GM23338 (cell line): ENCODE measurements at regions not wholly inside any gene's neighbourhood (a gene's known extent, or its start where the extent isn't known, plus 50 kb on each side); places are given as distances from the start of the nearest gene placed in this dataset.
"Not testable (repeated sequence)": the region's sequence is repeated elsewhere in the genome, so short reads cannot be mapped to it uniquely, and the experiment has no call there.

ENCODE experiments used
- CREB1 ChIP-seq: fragments of 250-450 bp; sonication (Bioruptor Pico); IDR thresholded peaks from 2 replicates; pipeline ENCODE4 v1.5.0; 2020; ENCODE audit warnings: low read depth, mild to moderate bottlenecking, moderate library complexity
- CTCF ChIP-seq, 2 experiments: fragments of 200-600 bp in 1 of 2; sonication (generic) in 1 of 2; conservative IDR thresholded peaks; 2 replicates each; pipeline versions ENCODE4 v1.5.1 to v1.6.1; 2016 to 2017; ENCODE audit warnings: antibody characterized with exemption in 2 of 2, low read depth in 2 of 2, mild to moderate bottlenecking in 2 of 2, moderate library complexity in 1 of 2
- EZH2 ChIP-seq: fragments of 200-600 bp; sonication (generic); IDR thresholded peaks from one replicate; pipeline ENCODE4 v1.8.0; 2017; ENCODE audit warnings: antibody characterized with exemption, mild to moderate bottlenecking, low read depth; ENCODE audit not compliant: unreplicated experiment
- EZH2phosphoT487 ChIP-seq: fragments of 200-600 bp; sonication (generic); IDR thresholded peaks from one replicate; pipeline ENCODE4 v1.8.1; 2018; ENCODE audit warnings: antibody characterized with exemption; ENCODE audit not compliant: unreplicated experiment
- JUNB ChIP-seq: IDR thresholded peaks from one replicate; pipeline ENCODE4 v1.6.1; 2016; ENCODE audit warnings: antibody characterized with exemption; ENCODE audit not compliant: unreplicated experiment
- NANOG ChIP-seq: IDR thresholded peaks from 2 replicates; pipeline ENCODE4 v1.6.1; 2016; ENCODE audit warnings: antibody characterized with exemption, borderline replicate concordance
- POLR2AphosphoS5 ChIP-seq: IDR thresholded peaks from 2 replicates; pipeline ENCODE4 v1.6.1; 2016; ENCODE audit warnings: antibody characterized with exemption, low read depth
- REST ChIP-seq: IDR thresholded peaks from one replicate; pipeline ENCODE4 v1.6.1; 2018; ENCODE audit warnings: antibody characterized with exemption; ENCODE audit not compliant: unreplicated experiment
- ZNF114 ChIP-seq: fragments of 250-450 bp; sonication (Bioruptor Pico); IDR thresholded peaks from 2 replicates; pipeline ENCODE4 v1.5.0; 2020; ENCODE audit warnings: mild to moderate bottlenecking, moderate library complexity
- ZNF331 ChIP-seq: fragments of 250-450 bp; sonication (Bioruptor Pico); IDR thresholded peaks from 2 replicates; pipeline ENCODE4 v1.5.0; 2020; ENCODE audit warnings: low read depth, mild to moderate bottlenecking, moderate library complexity
- TF ChIP-seq, protein P1 (sequence below): IDR thresholded peaks from 2 replicates; pipeline ENCODE4 v1.6.1; 2016; ENCODE audit warnings: antibody characterized with exemption

DNA sequence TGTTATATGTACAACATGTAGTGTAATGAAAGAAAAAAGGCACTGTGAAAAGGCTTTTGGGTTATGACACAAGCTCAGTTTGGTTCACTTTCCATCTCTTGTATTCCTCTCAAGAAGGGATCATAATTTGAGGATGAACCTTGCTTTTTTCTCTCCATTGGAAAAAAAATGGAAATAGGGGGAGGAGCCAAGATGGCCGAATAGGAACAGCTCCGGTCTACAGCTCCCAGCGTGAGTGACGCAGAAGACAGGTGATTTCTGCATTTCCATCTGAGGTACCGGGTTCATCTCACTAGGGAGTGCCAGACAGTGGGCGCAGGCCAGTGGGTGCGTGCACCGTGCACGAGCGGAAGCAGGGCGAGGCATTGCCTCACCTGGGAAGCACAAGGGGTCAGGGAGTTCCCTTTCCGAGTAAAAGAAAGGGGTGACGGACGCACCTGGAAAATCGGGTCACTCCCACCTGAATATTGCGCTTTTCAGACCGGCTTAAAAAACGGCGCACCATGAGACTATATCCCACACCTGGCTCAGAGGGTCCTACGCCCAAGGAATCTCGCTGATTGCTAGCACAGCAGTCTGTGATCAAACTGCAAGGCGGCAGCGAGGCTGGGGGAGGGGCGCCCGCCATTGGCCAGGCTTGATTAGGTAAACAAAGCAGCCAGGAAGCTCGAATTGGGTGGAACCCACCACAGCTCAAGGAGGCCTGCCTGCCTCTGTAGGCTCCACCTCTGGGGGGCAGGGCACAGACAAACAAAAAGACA lies 49.9 kb upstream of the SETMAR start:
- TF ChIP-seq CTCF (conservative IDR thresholded peaks at IDR 0.05; ENCODE audit: low read depth in 2 of 2); EZH2phosphoT487; EZH2; JUNB; POLR2AphosphoS5; CREB1; REST; ZNF331 (CRISPR knock-in tag); ZNF114; NANOG: not testable (repeated sequence)
- TF ChIP-seq, protein P1, sequence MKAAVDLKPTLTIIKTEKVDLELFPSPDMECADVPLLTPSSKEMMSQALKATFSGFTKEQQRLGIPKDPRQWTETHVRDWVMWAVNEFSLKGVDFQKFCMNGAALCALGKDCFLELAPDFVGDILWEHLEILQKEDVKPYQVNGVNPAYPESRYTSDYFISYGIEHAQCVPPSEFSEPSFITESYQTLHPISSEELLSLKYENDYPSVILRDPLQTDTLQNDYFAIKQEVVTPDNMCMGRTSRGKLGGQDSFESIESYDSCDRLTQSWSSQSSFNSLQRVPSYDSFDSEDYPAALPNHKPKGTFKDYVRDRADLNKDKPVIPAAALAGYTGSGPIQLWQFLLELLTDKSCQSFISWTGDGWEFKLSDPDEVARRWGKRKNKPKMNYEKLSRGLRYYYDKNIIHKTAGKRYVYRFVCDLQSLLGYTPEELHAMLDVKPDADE = not testable (repeated sequence)
